ENCODE measurements at regions not wholly inside any gene's neighbourhood (a gene's known extent, or its start where the extent isn't known, plus 50 kb on each side); places are given as distances from the start of the nearest gene placed in this dataset.

GRCh38 chr20:19807946-19808330, 49.9 kb downstream of the RIN2 start:
- DNase-seq: no peak

GRCh38 chr20:19808498-19808897, 50.4 kb downstream of the RIN2 start:
- no peak for DNase-seq

GRCh38 chr20:19809505-19809904, 51.4 kb downstream of the RIN2 start:
- DNase-seq: no peak

- DNase-seq: no peak
Measured at GRCh38 chr20:19811231-19811630, 53.2 kb downstream of the RIN2 start.

GRCh38 chr20:19812056-19812455, 54.0 kb downstream of the RIN2 start:
- DNase-seq: no peak

- no peak for DNase-seq
Measured at GRCh38 chr20:19812696-19813095, 54.6 kb downstream of the RIN2 start.

- DNase-seq: no peak
Measured at GRCh38 chr20:19813846-19814640, 56.0 kb downstream of the RIN2 start.

- peak; percentile 99 for DNase-seq
Measured at GRCh38 chr20:19815553-19815991, 57.5 kb downstream of the RIN2 start.

- no peak for DNase-seq
Measured at GRCh38 chr20:19816386-19816785, 58.3 kb downstream of the RIN2 start.

- DNase-seq: peak; percentile 95 to 99
Measured at GRCh38 chr20:19817017-19817416, 59.0 kb downstream of the RIN2 start.

GRCh38 chr20:19819149-19819548, 61.1 kb downstream of the RIN2 start:
- no peak for DNase-seq

- DNase-seq: no peak
Measured at GRCh38 chr20:19820555-19821211, 62.6 kb downstream of the RIN2 start.

GRCh38 chr20:19821606-19822005, 63.5 kb downstream of the RIN2 start:
- DNase-seq: no peak

GRCh38 chr20:19823216-19823615, 65.2 kb downstream of the RIN2 start:
- no peak for DNase-seq

- DNase-seq: no peak
Measured at GRCh38 chr20:19823971-19824370, 65.9 kb downstream of the RIN2 start.

- DNase-seq: no peak
Measured at GRCh38 chr20:19824861-19825260, 66.8 kb downstream of the RIN2 start.

- no peak for DNase-seq
Measured at GRCh38 chr20:19826179-19826914, 68.3 kb downstream of the RIN2 start.

GRCh38 chr20:19827818-19828217, 69.8 kb downstream of the RIN2 start:
- no peak for DNase-seq

- DNase-seq: peak; percentile 78 to 93
Measured at GRCh38 chr20:19828232-19828631, 70.2 kb downstream of the RIN2 start.

- no peak for DNase-seq
Measured at GRCh38 chr20:19830211-19830785, 72.2 kb downstream of the RIN2 start.

- no peak for DNase-seq
Measured at GRCh38 chr20:19832875-19833274, 74.8 kb downstream of the RIN2 start.

GRCh38 chr20:19833395-19833794, 75.3 kb downstream of the RIN2 start:
- DNase-seq: no peak

GRCh38 chr20:19834287-19834686, 76.2 kb downstream of the RIN2 start:
- no peak for DNase-seq

All from SW 1271 (cell line).